SK-N-SH (cell line): ENCODE measurements at regions not wholly inside any gene's neighbourhood (a gene's known extent, or its start where the extent isn't known, plus 50 kb on each side); places are given as distances from the start of the nearest gene placed in this dataset.

Source experiments
- CTCF ChIA-PET: fragments of 300-600, 350-600 bp; formaldehyde crosslinking; extraction: SDS; loops from one replicate; lab custom pipeline; 2021; lab: Yijun Ruan, JAX
- POLR2A ChIA-PET: fragments of 350-600 bp; sonication (Branson Sonifier 250); formaldehyde crosslinking; extraction: SDS; loops from one replicate; lab custom pipeline; 2020; ENCODE audit warnings: antibody characterized with exemption, inconsistent platforms; lab: Yijun Ruan, JAX
- DNase-seq: peaks from one replicate; pipeline ENCODE4 v3.0.0; 2012
- H2AFZ ChIP-seq: fragments of 200-600 bp; sonication (generic); 2 replicates; pipeline ENCODE4 v1.8.1; 2016; ENCODE audit warnings: antibody characterized with exemption, mild to moderate bottlenecking, low read depth
- H3F3A ChIP-seq: fragments of 200-600 bp; sonication (generic); replicated peaks from 2 replicates; pipeline ENCODE3; 2016; ENCODE audit warnings: antibody characterized with exemption, mild to moderate bottlenecking; ENCODE audit not compliant: insufficient read depth
- H3K27ac ChIP-seq, 2 experiments: fragments of 200-500 bp in 1 of 2; fragments of 200-600 bp in 1 of 2; sonication (Bioruptor generic) in 1 of 2; sonication (generic), shearing (Covaris generic) in 1 of 2; 2 replicates each; pipeline versions ENCODE4 v1.5.1 to v1.6.1; 2014 to 2016; ENCODE audit warnings: low read depth in 2 of 2, inconsistent platforms in 1 of 2, low read length in 1 of 2, mild to moderate bottlenecking in 1 of 2, mixed read lengths in 1 of 2
- H3K27me3 ChIP-seq: fragments of 200-600 bp; sonication (generic), shearing (Covaris generic); 2 replicates; pipeline ENCODE4 v1.6.1; 2016; ENCODE audit warnings: mixed run types; ENCODE audit not compliant: insufficient read depth
- H3K36me3 ChIP-seq, 2 experiments: fragments of 200-500 bp in 1 of 2; fragments of 200-600 bp in 1 of 2; sonication (Bioruptor generic) in 1 of 2; sonication (generic) in 1 of 2; replicated peaks in 1 of 2; 2 replicates each; pipeline versions ENCODE3 to v1.5.1; 2014 to 2016; ENCODE audit warnings: low read length in 1 of 2, mild to moderate bottlenecking in 1 of 2; ENCODE audit not compliant: insufficient read depth in 2 of 2, control insufficient read depth in 1 of 2
- H3K4me1 ChIP-seq, 2 experiments: fragments of 200-500 bp in 1 of 2; fragments of 200-600 bp in 1 of 2; sonication (Bioruptor generic) in 1 of 2; sonication (generic), shearing (Covaris generic) in 1 of 2; 2 replicates each; pipeline versions ENCODE4 v1.5.1 to v1.6.1; 2014 to 2016; ENCODE audit warnings: low read depth in 1 of 2, low read length in 1 of 2, mixed run types in 1 of 2; ENCODE audit not compliant: insufficient read depth in 2 of 2, control insufficient read depth in 1 of 2
- H3K4me2 ChIP-seq: fragments of 200-600 bp; sonication (generic), shearing (Covaris generic); 2 replicates; pipeline ENCODE4 v1.6.1; 2017; ENCODE audit warnings: mixed run types
- H3K4me3 ChIP-seq, 2 experiments: fragments of 200-500 bp in 1 of 2; fragments of 200-600 bp in 1 of 2; sonication (Bioruptor generic) in 1 of 2; sonication (generic), shearing (Covaris generic) in 1 of 2; 2 replicates each; pipeline versions ENCODE4 v1.5.1 to v1.8.1; 2014 to 2016; ENCODE audit warnings: low read depth in 2 of 2, inconsistent platforms in 1 of 2, low read length in 1 of 2, mild to moderate bottlenecking in 1 of 2, mixed read lengths in 1 of 2, moderate library complexity in 1 of 2
- H3K79me2 ChIP-seq: fragments of 200-600 bp; sonication (generic); 2 replicates; pipeline ENCODE4 v1.8.1; 2017; ENCODE audit warnings: mild to moderate bottlenecking; ENCODE audit not compliant: insufficient read depth
- H3K9ac ChIP-seq: fragments of 200-600 bp; sonication (generic); 2 replicates; pipeline ENCODE4 v1.6.1; 2017; ENCODE audit warnings: mixed run types
- H3K9me2 ChIP-seq: fragments of 200-600 bp; sonication (generic); 2 replicates; pipeline ENCODE4 v1.6.1; 2017; ENCODE audit warnings: mixed run types
- H3K9me3 ChIP-seq: fragments of 200-600 bp; sonication (generic); 2 replicates; pipeline ENCODE4 v1.6.1; 2017; ENCODE audit warnings: mixed run types, mild to moderate bottlenecking, moderate library complexity
- H4K20me1 ChIP-seq: fragments of 200-600 bp; sonication (generic); 2 replicates; pipeline ENCODE4 v1.6.1; 2017; ENCODE audit warnings: mild to moderate bottlenecking, mixed run types; ENCODE audit not compliant: insufficient read depth
- ELF1 ChIP-seq: IDR thresholded peaks from 2 replicates; pipeline ENCODE4 v1.4.0; 2012
- FOSL2 ChIP-seq: IDR thresholded peaks from 2 replicates; pipeline ENCODE4 v1.4.0; 2012; ENCODE audit warnings: low read depth, mild to moderate bottlenecking, moderate library complexity, borderline replicate concordance
- IRF3 ChIP-seq: fragments of 150-350 bp; IDR thresholded peaks from 2 replicates; pipeline ENCODE4 v1.6.1; 2016; ENCODE audit warnings: mild to moderate bottlenecking, low read depth, low read length
- MXI1 ChIP-seq: IDR thresholded peaks from 2 replicates; pipeline ENCODE4 v1.6.1; 2012; ENCODE audit warnings: mild to moderate bottlenecking, low read depth, low read length, improper control_type of control experiment
- POLR2AphosphoS5 ChIP-seq: IDR thresholded peaks from 2 replicates; pipeline ENCODE4 v1.6.1; 2012; ENCODE audit warnings: low read depth, low read length
- RXRA ChIP-seq: IDR thresholded peaks from 2 replicates; pipeline ENCODE4 v1.4.0; 2012; ENCODE audit warnings: low read depth, mild to moderate bottlenecking, borderline replicate concordance
- TCF12 ChIP-seq: IDR thresholded peaks from 2 replicates; pipeline ENCODE4 v1.4.0; 2012
- YY1 ChIP-seq: IDR thresholded peaks from 2 replicates; pipeline ENCODE4 v1.4.0; 2012; ENCODE audit warnings: low read depth, mild to moderate bottlenecking
- WGBS: methylation state at CpG from one replicate; pipeline ENCODE4 v1.1.6; 2017; ENCODE audit warnings: low lambda C conversion rate; 5-methylcytosine and 5-hydroxymethylcytosine counted together
- TF ChIP-seq, protein P1 (sequence below): IDR thresholded peaks from 2 replicates; pipeline ENCODE4 v1.6.1; 2012; ENCODE audit warnings: mild to moderate bottlenecking, low read depth, low read length, moderate library complexity
- TF ChIP-seq, protein P2 (sequence below): IDR thresholded peaks from 2 replicates; pipeline ENCODE4 v1.4.0; 2012; ENCODE audit warnings: low read depth, borderline replicate concordance
- TF ChIP-seq, protein P3 (sequence below): IDR thresholded peaks from 2 replicates; pipeline ENCODE4; 2012
- TF ChIP-seq, protein P4 (sequence below): IDR thresholded peaks from 2 replicates; pipeline ENCODE4 v1.4.0; 2012; ENCODE audit warnings: low read depth, borderline replicate concordance

- TF ChIP-seq, protein P1, sequence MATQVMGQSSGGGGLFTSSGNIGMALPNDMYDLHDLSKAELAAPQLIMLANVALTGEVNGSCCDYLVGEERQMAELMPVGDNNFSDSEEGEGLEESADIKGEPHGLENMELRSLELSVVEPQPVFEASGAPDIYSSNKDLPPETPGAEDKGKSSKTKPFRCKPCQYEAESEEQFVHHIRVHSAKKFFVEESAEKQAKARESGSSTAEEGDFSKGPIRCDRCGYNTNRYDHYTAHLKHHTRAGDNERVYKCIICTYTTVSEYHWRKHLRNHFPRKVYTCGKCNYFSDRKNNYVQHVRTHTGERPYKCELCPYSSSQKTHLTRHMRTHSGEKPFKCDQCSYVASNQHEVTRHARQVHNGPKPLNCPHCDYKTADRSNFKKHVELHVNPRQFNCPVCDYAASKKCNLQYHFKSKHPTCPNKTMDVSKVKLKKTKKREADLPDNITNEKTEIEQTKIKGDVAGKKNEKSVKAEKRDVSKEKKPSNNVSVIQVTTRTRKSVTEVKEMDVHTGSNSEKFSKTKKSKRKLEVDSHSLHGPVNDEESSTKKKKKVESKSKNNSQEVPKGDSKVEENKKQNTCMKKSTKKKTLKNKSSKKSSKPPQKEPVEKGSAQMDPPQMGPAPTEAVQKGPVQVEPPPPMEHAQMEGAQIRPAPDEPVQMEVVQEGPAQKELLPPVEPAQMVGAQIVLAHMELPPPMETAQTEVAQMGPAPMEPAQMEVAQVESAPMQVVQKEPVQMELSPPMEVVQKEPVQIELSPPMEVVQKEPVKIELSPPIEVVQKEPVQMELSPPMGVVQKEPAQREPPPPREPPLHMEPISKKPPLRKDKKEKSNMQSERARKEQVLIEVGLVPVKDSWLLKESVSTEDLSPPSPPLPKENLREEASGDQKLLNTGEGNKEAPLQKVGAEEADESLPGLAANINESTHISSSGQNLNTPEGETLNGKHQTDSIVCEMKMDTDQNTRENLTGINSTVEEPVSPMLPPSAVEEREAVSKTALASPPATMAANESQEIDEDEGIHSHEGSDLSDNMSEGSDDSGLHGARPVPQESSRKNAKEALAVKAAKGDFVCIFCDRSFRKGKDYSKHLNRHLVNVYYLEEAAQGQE = no peak
- TF ChIP-seq ELF1 = no peak
Measured at GRCh38 chr12:90519285-90519684, 435.7 kb downstream of the CCER1 start (continued).

- no peak overlapping the region for H3K4me2 ChIP-seq
- H3K79me2 ChIP-seq = no peaks in the 10 kb centered on the region
- H3K9ac ChIP-seq = no peak overlapping the region
- no peaks in the 10 kb centered on the region for H3F3A ChIP-seq
- WGBS = 16% methylated on average over 2 of the region's 2 CpGs
- no peaks in the 10 kb centered on the region for H3K36me3 ChIP-seq
- DNase-seq = no peak
- TF ChIP-seq POLR2AphosphoS5 (no peak), IRF3 (no peak), FOSL2 (no peak), RXRA (no peak), YY1 (no peak), TCF12 (no peak), MXI1 (no peak)
- TF ChIP-seq, protein P2, sequence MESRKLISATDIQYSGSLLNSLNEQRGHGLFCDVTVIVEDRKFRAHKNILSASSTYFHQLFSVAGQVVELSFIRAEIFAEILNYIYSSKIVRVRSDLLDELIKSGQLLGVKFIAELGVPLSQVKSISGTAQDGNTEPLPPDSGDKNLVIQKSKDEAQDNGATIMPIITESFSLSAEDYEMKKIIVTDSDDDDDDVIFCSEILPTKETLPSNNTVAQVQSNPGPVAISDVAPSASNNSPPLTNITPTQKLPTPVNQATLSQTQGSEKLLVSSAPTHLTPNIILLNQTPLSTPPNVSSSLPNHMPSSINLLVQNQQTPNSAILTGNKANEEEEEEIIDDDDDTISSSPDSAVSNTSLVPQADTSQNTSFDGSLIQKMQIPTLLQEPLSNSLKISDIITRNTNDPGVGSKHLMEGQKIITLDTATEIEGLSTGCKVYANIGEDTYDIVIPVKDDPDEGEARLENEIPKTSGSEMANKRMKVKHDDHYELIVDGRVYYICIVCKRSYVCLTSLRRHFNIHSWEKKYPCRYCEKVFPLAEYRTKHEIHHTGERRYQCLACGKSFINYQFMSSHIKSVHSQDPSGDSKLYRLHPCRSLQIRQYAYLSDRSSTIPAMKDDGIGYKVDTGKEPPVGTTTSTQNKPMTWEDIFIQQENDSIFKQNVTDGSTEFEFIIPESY = no peak
- TF ChIP-seq, protein P3, sequence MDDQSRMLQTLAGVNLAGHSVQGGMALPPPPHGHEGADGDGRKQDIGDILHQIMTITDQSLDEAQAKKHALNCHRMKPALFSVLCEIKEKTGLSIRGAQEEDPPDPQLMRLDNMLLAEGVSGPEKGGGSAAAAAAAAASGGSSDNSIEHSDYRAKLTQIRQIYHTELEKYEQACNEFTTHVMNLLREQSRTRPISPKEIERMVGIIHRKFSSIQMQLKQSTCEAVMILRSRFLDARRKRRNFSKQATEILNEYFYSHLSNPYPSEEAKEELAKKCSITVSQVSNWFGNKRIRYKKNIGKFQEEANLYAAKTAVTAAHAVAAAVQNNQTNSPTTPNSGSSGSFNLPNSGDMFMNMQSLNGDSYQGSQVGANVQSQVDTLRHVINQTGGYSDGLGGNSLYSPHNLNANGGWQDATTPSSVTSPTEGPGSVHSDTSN = no peak
- TF ChIP-seq, protein P4, sequence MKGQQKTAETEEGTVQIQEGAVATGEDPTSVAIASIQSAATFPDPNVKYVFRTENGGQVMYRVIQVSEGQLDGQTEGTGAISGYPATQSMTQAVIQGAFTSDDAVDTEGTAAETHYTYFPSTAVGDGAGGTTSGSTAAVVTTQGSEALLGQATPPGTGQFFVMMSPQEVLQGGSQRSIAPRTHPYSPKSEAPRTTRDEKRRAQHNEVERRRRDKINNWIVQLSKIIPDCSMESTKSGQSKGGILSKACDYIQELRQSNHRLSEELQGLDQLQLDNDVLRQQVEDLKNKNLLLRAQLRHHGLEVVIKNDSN = no peak
- TF ChIP-seq, protein P1 = no peak
- peak overlapping the region; percentile 55; the same call in 1 of the 2 replicates for H2AFZ ChIP-seq
- H3K4me3 ChIP-seq = no peak overlapping the region
- H3K27ac ChIP-seq = peak overlapping the region in 1 of 2 experiments; percentile 78; a peak in 1 of 4 replicates
- H4K20me1 ChIP-seq = no peaks in the 10 kb centered on the region
- ChIA-PET POLR2A (no interaction called here), CTCF (interaction anchor here (0.6 to 1.6 kb wide), 4 partner anchors 9 to 351 kb away, joined by 3 to 6 read pairs (median 3); no protein-coding TSS in a partner anchor)
- H3K4me1 ChIP-seq = peaks cover 0 to 3% of the 10 kb centered on the region in 2 experiments; a peak in 2 of 4 replicates
- H3K9me2 ChIP-seq = no peaks in the 10 kb centered on the region
- H3K9me3 ChIP-seq = no peaks in the 10 kb centered on the region
- H3K27me3 ChIP-seq = no peaks in the 10 kb centered on the region
Measured at GRCh38 chr12:90515199-90516175, 439.5 kb downstream of the CCER1 start.
